GM10266 (cell line): ENCODE measurements at regions not wholly inside any gene's neighbourhood (a gene's known extent, or its start where the extent isn't known, plus 50 kb on each side); places are given as distances from the start of the nearest gene placed in this dataset.

Experiments used
- DNase-seq: peaks from one replicate; pipeline ENCODE4 v3.0.0; 2012; ENCODE audit errors: extremely low spot score
- CTCF ChIP-seq: IDR thresholded peaks from 2 replicates; pipeline ENCODE4 v1.5.1; 2012; ENCODE audit warnings: mild to moderate bottlenecking, low read depth; ENCODE audit not compliant: control insufficient read depth, insufficient read depth; ENCODE audit errors: missing control alignments

- DNase-seq = no peak
- TF ChIP-seq CTCF = no peak
Measured at GRCh38 chr20:11344939-11345338, 572.8 kb upstream of the BTBD3 start.

- no peak for DNase-seq
- TF ChIP-seq CTCF = no peak
Measured at GRCh38 chr20:11347738-11348137, 570.0 kb upstream of the BTBD3 start.

- no peak for DNase-seq
- no peak for TF ChIP-seq CTCF
Measured at GRCh38 chr20:11350126-11351005, 567.3 kb upstream of the BTBD3 start.

- DNase-seq = no peak
- no peak for TF ChIP-seq CTCF
Measured at GRCh38 chr20:11352041-11352440, 565.7 kb upstream of the BTBD3 start.

- no peak for DNase-seq
- TF ChIP-seq CTCF = no peak
Measured at GRCh38 chr20:11354846-11355245, 562.8 kb upstream of the BTBD3 start.

- no peak for DNase-seq
- no peak for TF ChIP-seq CTCF
Measured at GRCh38 chr20:11355345-11355744, 562.3 kb upstream of the BTBD3 start.

- no peak for DNase-seq
- no peak for TF ChIP-seq CTCF
Measured at GRCh38 chr20:11356061-11356460, 561.6 kb upstream of the BTBD3 start.
